ENCODE measurements at regions not wholly inside any gene's neighbourhood (a gene's known extent, or its start where the extent isn't known, plus 50 kb on each side); places are given as distances from the start of the nearest gene placed in this dataset.

DNA sequence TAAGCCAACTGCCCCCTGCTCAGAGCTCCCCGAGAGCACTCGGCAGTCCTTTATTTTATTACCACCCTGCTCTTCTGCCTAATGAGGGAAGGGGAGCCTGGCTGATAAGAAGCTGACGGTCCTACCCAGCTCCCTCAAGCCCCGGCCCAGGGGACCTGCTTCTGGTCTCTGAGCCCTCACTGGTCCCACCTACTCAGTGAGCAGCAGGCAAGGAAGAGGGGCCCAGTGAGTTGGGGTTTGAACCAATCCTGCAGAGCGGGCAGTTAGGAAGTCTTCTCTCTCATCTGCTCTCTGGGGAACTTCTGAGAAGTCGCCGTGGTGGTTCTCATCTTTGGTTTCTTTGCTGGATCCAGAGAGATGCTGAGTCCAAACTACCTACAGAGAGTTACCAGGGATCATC lies 218.9 kb downstream of the NDUFA10 start:
- H3K4me3 Mint-ChIP-seq, result no peak overlapping the region
- no peaks in the 10 kb centered on the region for H3K27me3 ChIP-seq (ENCODE audit: insufficient read depth)
- no peaks in the 10 kb centered on the region for H4K20me1 ChIP-seq (replicated peaks; ENCODE audit: insufficient read depth)
- no peaks in the 10 kb centered on the region for H3K79me2 ChIP-seq (replicated peaks; ENCODE audit: insufficient read depth)
- H3K27ac Mint-ChIP-seq, result no peak overlapping the region
- peaks cover 5% of the 10 kb centered on the region; the same call in 1 of the 3 replicates for H3K4me1 Mint-ChIP-seq
- no peak for DNase-seq (ENCODE audit: low spot score)
- H3K27ac ChIP-seq (ENCODE audit: low read depth), result no peak overlapping the region
- no peaks in the 10 kb centered on the region for H3K36me3 ChIP-seq (ENCODE audit: insufficient read depth)
- TF ChIP-seq POLR2AphosphoS5 (IDR thresholded peaks at IDR 0.05; ENCODE audit: low read depth) (no peak), ZNF331 (CRISPR knock-in tag; IDR thresholded peaks at IDR 0.05; ENCODE audit: low read depth) (no peak), JUNB (IDR thresholded peaks at IDR 0.05; ENCODE audit: unreplicated experiment) (no peak), ZNF462 (CRISPR knock-in tag; IDR thresholded peaks at IDR 0.05) (no peak), NANOG (IDR thresholded peaks at IDR 0.05; ENCODE audit: borderline replicate concordance) (no peak), EZH2 (IDR thresholded peaks at IDR 0.05; ENCODE audit: low read depth, unreplicated experiment) (no peak), ZNF114 (CRISPR knock-in tag; IDR thresholded peaks at IDR 0.05) (no peak), REST (IDR thresholded peaks at IDR 0.05; ENCODE audit: unreplicated experiment) (no peak), CREB1 (CRISPR knock-in tag; IDR thresholded peaks at IDR 0.05; ENCODE audit: low read depth) (no peak), STAT1 (IDR thresholded peaks at IDR 0.05; ENCODE audit: unreplicated experiment) (no peak), EZH2phosphoT487 (IDR thresholded peaks at IDR 0.05; ENCODE audit: unreplicated experiment) (no peak)
- TF ChIP-seq, protein P1, sequence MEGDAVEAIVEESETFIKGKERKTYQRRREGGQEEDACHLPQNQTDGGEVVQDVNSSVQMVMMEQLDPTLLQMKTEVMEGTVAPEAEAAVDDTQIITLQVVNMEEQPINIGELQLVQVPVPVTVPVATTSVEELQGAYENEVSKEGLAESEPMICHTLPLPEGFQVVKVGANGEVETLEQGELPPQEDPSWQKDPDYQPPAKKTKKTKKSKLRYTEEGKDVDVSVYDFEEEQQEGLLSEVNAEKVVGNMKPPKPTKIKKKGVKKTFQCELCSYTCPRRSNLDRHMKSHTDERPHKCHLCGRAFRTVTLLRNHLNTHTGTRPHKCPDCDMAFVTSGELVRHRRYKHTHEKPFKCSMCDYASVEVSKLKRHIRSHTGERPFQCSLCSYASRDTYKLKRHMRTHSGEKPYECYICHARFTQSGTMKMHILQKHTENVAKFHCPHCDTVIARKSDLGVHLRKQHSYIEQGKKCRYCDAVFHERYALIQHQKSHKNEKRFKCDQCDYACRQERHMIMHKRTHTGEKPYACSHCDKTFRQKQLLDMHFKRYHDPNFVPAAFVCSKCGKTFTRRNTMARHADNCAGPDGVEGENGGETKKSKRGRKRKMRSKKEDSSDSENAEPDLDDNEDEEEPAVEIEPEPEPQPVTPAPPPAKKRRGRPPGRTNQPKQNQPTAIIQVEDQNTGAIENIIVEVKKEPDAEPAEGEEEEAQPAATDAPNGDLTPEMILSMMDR (conservative IDR thresholded peaks at IDR 0.05; ENCODE audit: low read depth in 2 of 2), result no peak
- TF ChIP-seq, protein P2, sequence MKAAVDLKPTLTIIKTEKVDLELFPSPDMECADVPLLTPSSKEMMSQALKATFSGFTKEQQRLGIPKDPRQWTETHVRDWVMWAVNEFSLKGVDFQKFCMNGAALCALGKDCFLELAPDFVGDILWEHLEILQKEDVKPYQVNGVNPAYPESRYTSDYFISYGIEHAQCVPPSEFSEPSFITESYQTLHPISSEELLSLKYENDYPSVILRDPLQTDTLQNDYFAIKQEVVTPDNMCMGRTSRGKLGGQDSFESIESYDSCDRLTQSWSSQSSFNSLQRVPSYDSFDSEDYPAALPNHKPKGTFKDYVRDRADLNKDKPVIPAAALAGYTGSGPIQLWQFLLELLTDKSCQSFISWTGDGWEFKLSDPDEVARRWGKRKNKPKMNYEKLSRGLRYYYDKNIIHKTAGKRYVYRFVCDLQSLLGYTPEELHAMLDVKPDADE (IDR thresholded peaks at IDR 0.05), result no peak
- H2AFZ ChIP-seq, result no peak overlapping the region
- H3K4me1 ChIP-seq (ENCODE audit: insufficient read depth), result no peaks in the 10 kb centered on the region
- 0 out of 3 replicates have a peak, but pooled peaks cover under 1% of the 10 kb centered on the region for H3K9me3 Mint-ChIP-seq
- no peak overlapping the region for H3K4me3 ChIP-seq
- H3K4me2 ChIP-seq, result no peak overlapping the region
- no peaks in the 10 kb centered on the region for H3F3A ChIP-seq (replicated peaks; ENCODE audit: low read depth)
- H3K36me3 Mint-ChIP-seq (ENCODE audit: low read depth), result no peaks in the 10 kb centered on the region
- H3K27me3 Mint-ChIP-seq (ENCODE audit: insufficient read depth, low read depth, poor library complexity), result peaks cover 5% of the 10 kb centered on the region
- H3K9me2 ChIP-seq (ENCODE audit: insufficient read depth), result no peaks in the 10 kb centered on the region
- ATAC-seq, result no peak
